SK-N-SH (cell line): ENCODE measurements at regions not wholly inside any gene's neighbourhood (a gene's known extent, or its start where the extent isn't known, plus 50 kb on each side); places are given as distances from the start of the nearest gene placed in this dataset.

Experiments used
- CTCF ChIA-PET: fragments of 300-600, 350-600 bp; formaldehyde crosslinking; extraction: SDS; loops from one replicate; lab custom pipeline; 2021; lab: Yijun Ruan, JAX
- POLR2A ChIA-PET: fragments of 350-600 bp; sonication (Branson Sonifier 250); formaldehyde crosslinking; extraction: SDS; loops from one replicate; lab custom pipeline; 2020; ENCODE audit warnings: antibody characterized with exemption, inconsistent platforms; lab: Yijun Ruan, JAX
- DNase-seq: peaks from one replicate; pipeline ENCODE4 v3.0.0; 2012
- H2AFZ ChIP-seq: fragments of 200-600 bp; sonication (generic); 2 replicates; pipeline ENCODE4 v1.8.1; 2016; ENCODE audit warnings: antibody characterized with exemption, mild to moderate bottlenecking, low read depth
- H3F3A ChIP-seq: fragments of 200-600 bp; sonication (generic); replicated peaks from 2 replicates; pipeline ENCODE3; 2016; ENCODE audit warnings: antibody characterized with exemption, mild to moderate bottlenecking; ENCODE audit not compliant: insufficient read depth
- H3K27ac ChIP-seq, 2 experiments: fragments of 200-500 bp in 1 of 2; fragments of 200-600 bp in 1 of 2; sonication (Bioruptor generic) in 1 of 2; sonication (generic), shearing (Covaris generic) in 1 of 2; 2 replicates each; pipeline versions ENCODE4 v1.5.1 to v1.6.1; 2014 to 2016; ENCODE audit warnings: low read depth in 2 of 2, inconsistent platforms in 1 of 2, low read length in 1 of 2, mild to moderate bottlenecking in 1 of 2, mixed read lengths in 1 of 2
- H3K27me3 ChIP-seq: fragments of 200-600 bp; sonication (generic), shearing (Covaris generic); 2 replicates; pipeline ENCODE4 v1.6.1; 2016; ENCODE audit warnings: mixed run types; ENCODE audit not compliant: insufficient read depth
- H3K36me3 ChIP-seq, 2 experiments: fragments of 200-500 bp in 1 of 2; fragments of 200-600 bp in 1 of 2; sonication (Bioruptor generic) in 1 of 2; sonication (generic) in 1 of 2; replicated peaks in 1 of 2; 2 replicates each; pipeline versions ENCODE3 to v1.5.1; 2014 to 2016; ENCODE audit warnings: low read length in 1 of 2, mild to moderate bottlenecking in 1 of 2; ENCODE audit not compliant: insufficient read depth in 2 of 2, control insufficient read depth in 1 of 2
- H3K4me1 ChIP-seq, 2 experiments: fragments of 200-500 bp in 1 of 2; fragments of 200-600 bp in 1 of 2; sonication (Bioruptor generic) in 1 of 2; sonication (generic), shearing (Covaris generic) in 1 of 2; 2 replicates each; pipeline versions ENCODE4 v1.5.1 to v1.6.1; 2014 to 2016; ENCODE audit warnings: low read depth in 1 of 2, low read length in 1 of 2, mixed run types in 1 of 2; ENCODE audit not compliant: insufficient read depth in 2 of 2, control insufficient read depth in 1 of 2
- H3K4me2 ChIP-seq: fragments of 200-600 bp; sonication (generic), shearing (Covaris generic); 2 replicates; pipeline ENCODE4 v1.6.1; 2017; ENCODE audit warnings: mixed run types
- H3K4me3 ChIP-seq, 2 experiments: fragments of 200-500 bp in 1 of 2; fragments of 200-600 bp in 1 of 2; sonication (Bioruptor generic) in 1 of 2; sonication (generic), shearing (Covaris generic) in 1 of 2; 2 replicates each; pipeline versions ENCODE4 v1.5.1 to v1.8.1; 2014 to 2016; ENCODE audit warnings: low read depth in 2 of 2, inconsistent platforms in 1 of 2, low read length in 1 of 2, mild to moderate bottlenecking in 1 of 2, mixed read lengths in 1 of 2, moderate library complexity in 1 of 2
- H3K79me2 ChIP-seq: fragments of 200-600 bp; sonication (generic); 2 replicates; pipeline ENCODE4 v1.8.1; 2017; ENCODE audit warnings: mild to moderate bottlenecking; ENCODE audit not compliant: insufficient read depth
- H3K9ac ChIP-seq: fragments of 200-600 bp; sonication (generic); 2 replicates; pipeline ENCODE4 v1.6.1; 2017; ENCODE audit warnings: mixed run types
- H3K9me2 ChIP-seq: fragments of 200-600 bp; sonication (generic); 2 replicates; pipeline ENCODE4 v1.6.1; 2017; ENCODE audit warnings: mixed run types
- H3K9me3 ChIP-seq: fragments of 200-600 bp; sonication (generic); 2 replicates; pipeline ENCODE4 v1.6.1; 2017; ENCODE audit warnings: mixed run types, mild to moderate bottlenecking, moderate library complexity
- H4K20me1 ChIP-seq: fragments of 200-600 bp; sonication (generic); 2 replicates; pipeline ENCODE4 v1.6.1; 2017; ENCODE audit warnings: mild to moderate bottlenecking, mixed run types; ENCODE audit not compliant: insufficient read depth
- CHD2 ChIP-seq: fragments of 150-350 bp; IDR thresholded peaks from 2 replicates; pipeline ENCODE4 v1.6.1; 2018; ENCODE audit warnings: low read length; ENCODE audit not compliant: partially characterized antibody
- CTCF ChIP-seq: fragments of 200-600 bp; sonication (generic); IDR thresholded peaks from 2 replicates; pipeline ENCODE4 v1.6.1; 2017; ENCODE audit warnings: antibody characterized with exemption, mild to moderate bottlenecking, moderate library complexity
- EP300 ChIP-seq, 2 experiments: IDR thresholded peaks; 2 replicates each; pipeline versions ENCODE4 v1.4.0 to v1.6.1; 2012; ENCODE audit warnings: borderline replicate concordance in 1 of 2, low read depth in 1 of 2, low read length in 1 of 2
- EZH2phosphoT487 ChIP-seq: fragments of 200-600 bp; sonication (generic); IDR thresholded peaks from 2 replicates; pipeline ENCODE4 v1.6.1; 2017; ENCODE audit warnings: low read depth, mixed run types, mild to moderate bottlenecking, antibody characterized with exemption, moderate library complexity, borderline replicate concordance
- FOXJ3 ChIP-seq: sonication (generic); formaldehyde crosslinking; IDR thresholded peaks from 2 replicates; pipeline ENCODE4 v1.5.1; 2020; ENCODE audit warnings: mild to moderate bottlenecking, missing genetic modification reagents
- FOXM1 ChIP-seq: IDR thresholded peaks from 2 replicates; pipeline ENCODE4 v1.4.0; 2012; ENCODE audit warnings: low read depth, mild to moderate bottlenecking
- GABPA ChIP-seq: IDR thresholded peaks from 2 replicates; pipeline ENCODE4 v1.4.0; 2012; ENCODE audit warnings: low read depth, mild to moderate bottlenecking
- GATA2 ChIP-seq: sonication (generic); formaldehyde crosslinking; IDR thresholded peaks from 2 replicates; pipeline ENCODE4 v1.5.0; 2020; ENCODE audit warnings: mild to moderate bottlenecking, missing genetic modification reagents
- IRF3 ChIP-seq: fragments of 150-350 bp; IDR thresholded peaks from 2 replicates; pipeline ENCODE4 v1.6.1; 2016; ENCODE audit warnings: mild to moderate bottlenecking, low read depth, low read length
- JUND ChIP-seq: IDR thresholded peaks from 2 replicates; pipeline ENCODE4 v1.4.0; 2012
- MAX ChIP-seq: IDR thresholded peaks from 2 replicates; pipeline ENCODE4 v1.4.0; 2012; ENCODE audit warnings: low read depth
- NFIC ChIP-seq: IDR thresholded peaks from 2 replicates; pipeline ENCODE4 v1.4.0; 2012; ENCODE audit warnings: borderline replicate concordance
- NRF1 ChIP-seq: IDR thresholded peaks from 2 replicates; pipeline ENCODE4 v1.6.1; 2012; ENCODE audit warnings: low read depth, mild to moderate bottlenecking, low read length
- PBX3 ChIP-seq: IDR thresholded peaks from 2 replicates; pipeline ENCODE4; 2012
- POLR2AphosphoS5 ChIP-seq: IDR thresholded peaks from 2 replicates; pipeline ENCODE4 v1.6.1; 2012; ENCODE audit warnings: low read depth, low read length
- RCOR1 ChIP-seq: fragments of 150-350 bp; IDR thresholded peaks from 2 replicates; pipeline ENCODE4 v1.6.1; 2017; ENCODE audit warnings: antibody characterized with exemption, low read length
- RFX5 ChIP-seq: IDR thresholded peaks from 2 replicates; pipeline ENCODE4 v1.6.1; 2012; ENCODE audit warnings: mild to moderate bottlenecking, improper control_type of control experiment, low read length
- RXRA ChIP-seq: IDR thresholded peaks from 2 replicates; pipeline ENCODE4 v1.4.0; 2012; ENCODE audit warnings: low read depth, mild to moderate bottlenecking, borderline replicate concordance
- SIN3A ChIP-seq: IDR thresholded peaks from 2 replicates; pipeline ENCODE4 v1.6.1; 2012; ENCODE audit warnings: low read depth, mild to moderate bottlenecking, low read length, moderate library complexity, borderline replicate concordance
- TAF1 ChIP-seq: IDR thresholded peaks from 2 replicates; pipeline ENCODE4 v1.6.1; 2012; ENCODE audit warnings: low read depth, mild to moderate bottlenecking, low read length, moderate library complexity, borderline replicate concordance
- TEAD4 ChIP-seq: IDR thresholded peaks from 2 replicates; pipeline ENCODE4 v1.4.0; 2012; ENCODE audit warnings: mild to moderate bottlenecking, borderline replicate concordance; ENCODE audit not compliant: insufficient read depth
- USF1 ChIP-seq: IDR thresholded peaks from 2 replicates; pipeline ENCODE4 v1.4.0; 2012; ENCODE audit warnings: low read depth, borderline replicate concordance
- USF2 ChIP-seq: fragments of 150-350 bp; IDR thresholded peaks from 2 replicates; pipeline ENCODE4 v1.6.1; 2017; ENCODE audit warnings: antibody characterized with exemption, low read length, low read depth, borderline replicate concordance
- YY1 ChIP-seq: IDR thresholded peaks from 2 replicates; pipeline ENCODE4 v1.4.0; 2012; ENCODE audit warnings: low read depth, mild to moderate bottlenecking
- ZBTB33 ChIP-seq: IDR thresholded peaks from 2 replicates; pipeline ENCODE4 v1.4.0; 2012; ENCODE audit warnings: low read depth, borderline replicate concordance
- WGBS: methylation state at CpG from one replicate; pipeline ENCODE4 v1.1.6; 2017; ENCODE audit warnings: low lambda C conversion rate; 5-methylcytosine and 5-hydroxymethylcytosine counted together

- ChIA-PET CTCF (interaction anchor here (0.6 to 0.9 kb wide), 2 partner anchors 12 to 43 kb away, joined by 3 read pairs; no protein-coding TSS in a partner anchor), POLR2A (no interaction called here)
- no peak overlapping the region for H2AFZ ChIP-seq
- peaks cover 16 to 29% of the 10 kb centered on the region in 2 experiments for H3K4me1 ChIP-seq
- no peak for DNase-seq
- 0 out of 2 replicates have a peak, but pooled peaks cover 13% of the 10 kb centered on the region for H3K79me2 ChIP-seq
- peak overlapping the region; percentile 86 to 91 for H3K27ac ChIP-seq
- H3K9ac ChIP-seq = peak overlapping the region; percentile 40; the same call in 1 of the 2 replicates
- peak overlapping the region; percentile 26 for H3K4me2 ChIP-seq
- H3K4me3 ChIP-seq = no peak overlapping the region
- H4K20me1 ChIP-seq = no peaks in the 10 kb centered on the region
- H3K36me3 ChIP-seq = peaks cover 0 to 8% of the 10 kb centered on the region in 2 experiments
- no peaks in the 10 kb centered on the region for H3K9me3 ChIP-seq
- H3K27me3 ChIP-seq = no peaks in the 10 kb centered on the region
- H3F3A ChIP-seq = peaks cover 19% of the 10 kb centered on the region
- no peaks in the 10 kb centered on the region for H3K9me2 ChIP-seq
- 72% methylated on average over 14 of the region's 14 CpGs for WGBS
- TF ChIP-seq NRF1 (no peak), FOXJ3 (CRISPR knock-in tag) (no peak), SIN3A (peak; percentile 80; the same call in 1 of the 2 replicates), JUND (peak; percentile 99), RXRA (peak; percentile 97), GABPA (no peak), RFX5 (no peak), CHD2 (no peak), ZBTB33 (peak; percentile 83; the same call in 1 of the 2 replicates), USF2 (no peak), NFIC (peak; percentile 96), EZH2phosphoT487 (no peak), TEAD4 (peak; percentile 97), RCOR1 (no peak), CTCF (no peak), GATA2 (CRISPR knock-in tag) (no peak), TAF1 (0 out of 2 replicates have a peak, but pooled peaks have one; percentile 37), POLR2AphosphoS5 (peak; percentile 92), PBX3 (peak; percentile 94), MAX (peak; percentile 77; the same call in 1 of the 2 replicates), FOXM1 (peak; percentile 91), IRF3 (no peak), YY1 (peak; percentile 81), USF1 (peak; percentile 46; the same call in 1 of the 2 replicates), EP300 (IDR thresholded peaks at IDR 0.05; ENCODE audit: borderline replicate concordance in 1 of 2, low read depth in 1 of 2, low read length in 1 of 2) (peak; percentile 71 to 99)
These were observed 436.0 kb upstream of the TPM1 start for GRCh38 chr15:62606376-62607113.
